Fibroblast of lung (primary cell): ENCODE measurements at regions not wholly inside any gene's neighbourhood (a gene's known extent, or its start where the extent isn't known, plus 50 kb on each side); places are given as distances from the start of the nearest gene placed in this dataset.

Source experiments
- DNase-seq, 2 donors: peaks; one replicate each; pipeline versions ENCODE4 v3.0.0 to v3.0.0-alpha.2; 2010; ENCODE audit warnings: low read depth in 2 of 2
- H2AFZ ChIP-seq: 2 replicates; pipeline ENCODE4 v1.5.1; 2012; ENCODE audit warnings: low read length, control low read depth, inconsistent platforms
- H3K27ac ChIP-seq: 2 replicates; pipeline ENCODE4 v1.5.1; 2011; ENCODE audit warnings: low read length, control low read depth; ENCODE audit not compliant: insufficient read depth
- H3K27me3 ChIP-seq: 2 replicates; pipeline ENCODE4 v1.5.1; 2011; ENCODE audit warnings: mild to moderate bottlenecking, low read length; ENCODE audit not compliant: control insufficient read depth, insufficient read depth
- H3K36me3 ChIP-seq: 2 replicates; pipeline ENCODE4 v1.5.1; 2011; ENCODE audit warnings: low read length; ENCODE audit not compliant: control insufficient read depth, insufficient read depth
- H3K4me1 ChIP-seq: 2 replicates; pipeline ENCODE4 v1.5.1; 2011; ENCODE audit warnings: low read length; ENCODE audit not compliant: control insufficient read depth, insufficient read depth; ENCODE audit errors: extremely low read depth
- H3K4me2 ChIP-seq: 2 replicates; pipeline ENCODE4 v1.5.1; 2011; ENCODE audit warnings: low read length, control low read depth; ENCODE audit not compliant: insufficient read depth; ENCODE audit errors: extremely low read depth
- H3K4me3 ChIP-seq, 4 experiments: fragments of 200-600 bp in 1 of 4; sonication (generic) in 1 of 4; replicated peaks in 1 of 4; 2 replicates each; pipeline ENCODE4 v1.5.1; 2011 to 2016; ENCODE audit warnings: low read length in 4 of 4, low read depth in 3 of 4, mild to moderate bottlenecking in 3 of 4, control low read depth in 2 of 4, inconsistent platforms in 1 of 4, mixed read lengths in 1 of 4; ENCODE audit not compliant: insufficient read depth in 1 of 4; ENCODE audit errors: control extremely low read depth in 1 of 4
- H3K79me2 ChIP-seq: 2 replicates; pipeline ENCODE4 v1.5.1; 2012; ENCODE audit warnings: mild to moderate bottlenecking, low read length, inconsistent platforms; ENCODE audit not compliant: control insufficient read depth, insufficient read depth
- H3K9ac ChIP-seq: 2 replicates; pipeline ENCODE4 v1.5.1; 2011; ENCODE audit warnings: mild to moderate bottlenecking, low read length, control low read depth; ENCODE audit not compliant: insufficient read depth
- H3K9me3 ChIP-seq: 2 replicates; pipeline ENCODE4 v1.5.1; 2012; ENCODE audit warnings: low read depth, low read length; ENCODE audit not compliant: control insufficient read depth, insufficient read depth
- H4K20me1 ChIP-seq: 2 replicates; pipeline ENCODE4 v1.5.1; 2011; ENCODE audit warnings: low read length; ENCODE audit not compliant: control insufficient read depth, insufficient read depth; ENCODE audit errors: extremely low read depth
- EZH2 ChIP-seq: IDR thresholded peaks from 2 replicates; pipeline ENCODE4 v1.5.1; 2012; ENCODE audit warnings: low read length, control low read depth, mild to moderate bottlenecking; ENCODE audit errors: missing control alignments
- TF ChIP-seq, protein P1 (sequence below), 2 donors: IDR thresholded peaks in 1 of 2; conservative IDR thresholded peaks in 1 of 2; 1 replicate in 1 of 2; 2 replicates in 1 of 2; pipeline ENCODE4 v1.5.1; 2011 to 2012; ENCODE audit warnings: low read length in 2 of 2, control low read depth in 1 of 2, inconsistent platforms in 1 of 2, low read depth in 1 of 2, mild to moderate bottlenecking in 1 of 2

DNA sequence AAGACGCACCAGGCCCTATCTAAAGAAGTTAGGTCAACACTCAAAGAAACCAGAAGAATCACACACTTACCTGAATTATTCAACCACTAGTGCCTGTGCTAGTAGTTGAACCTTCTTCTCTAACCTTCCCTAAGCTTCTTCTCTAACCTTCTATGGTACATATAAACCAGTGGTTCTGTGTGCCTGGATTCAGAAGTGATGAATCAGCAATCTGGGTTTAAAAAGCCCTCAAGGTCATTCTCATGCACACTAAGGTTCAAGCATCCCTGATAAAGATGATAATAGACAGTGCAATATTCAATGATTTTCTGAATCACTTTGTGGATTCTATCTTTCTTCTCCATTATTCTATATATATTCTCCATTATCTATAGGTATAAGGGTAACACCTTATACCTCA is 271.4 kb upstream of the TBX18 start:
- Histone ChIP-seq H2AFZ (no peak overlapping the region), H3K9ac (no peak overlapping the region), H4K20me1 (no peaks in the 10 kb centered on the region), H3K4me3 (no peak overlapping the region), H3K27ac (no peak overlapping the region), H3K9me3 (no peaks in the 10 kb centered on the region), H3K4me1 (no peaks in the 10 kb centered on the region), H3K4me2 (no peak overlapping the region), H3K36me3 (no peaks in the 10 kb centered on the region), H3K27me3 (no peaks in the 10 kb centered on the region), H3K79me2 (no peaks in the 10 kb centered on the region)
- TF ChIP-seq, protein P1, sequence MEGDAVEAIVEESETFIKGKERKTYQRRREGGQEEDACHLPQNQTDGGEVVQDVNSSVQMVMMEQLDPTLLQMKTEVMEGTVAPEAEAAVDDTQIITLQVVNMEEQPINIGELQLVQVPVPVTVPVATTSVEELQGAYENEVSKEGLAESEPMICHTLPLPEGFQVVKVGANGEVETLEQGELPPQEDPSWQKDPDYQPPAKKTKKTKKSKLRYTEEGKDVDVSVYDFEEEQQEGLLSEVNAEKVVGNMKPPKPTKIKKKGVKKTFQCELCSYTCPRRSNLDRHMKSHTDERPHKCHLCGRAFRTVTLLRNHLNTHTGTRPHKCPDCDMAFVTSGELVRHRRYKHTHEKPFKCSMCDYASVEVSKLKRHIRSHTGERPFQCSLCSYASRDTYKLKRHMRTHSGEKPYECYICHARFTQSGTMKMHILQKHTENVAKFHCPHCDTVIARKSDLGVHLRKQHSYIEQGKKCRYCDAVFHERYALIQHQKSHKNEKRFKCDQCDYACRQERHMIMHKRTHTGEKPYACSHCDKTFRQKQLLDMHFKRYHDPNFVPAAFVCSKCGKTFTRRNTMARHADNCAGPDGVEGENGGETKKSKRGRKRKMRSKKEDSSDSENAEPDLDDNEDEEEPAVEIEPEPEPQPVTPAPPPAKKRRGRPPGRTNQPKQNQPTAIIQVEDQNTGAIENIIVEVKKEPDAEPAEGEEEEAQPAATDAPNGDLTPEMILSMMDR (conservative IDR thresholded peaks at IDR 0.05 in 1 of 2, IDR thresholded peaks at IDR 0.05 in 1 of 2; ENCODE audit: low read depth in 1 of 2, low read length in 2 of 2) = no peak
- no peak for TF ChIP-seq EZH2
- DNase-seq = no peak

DNA sequence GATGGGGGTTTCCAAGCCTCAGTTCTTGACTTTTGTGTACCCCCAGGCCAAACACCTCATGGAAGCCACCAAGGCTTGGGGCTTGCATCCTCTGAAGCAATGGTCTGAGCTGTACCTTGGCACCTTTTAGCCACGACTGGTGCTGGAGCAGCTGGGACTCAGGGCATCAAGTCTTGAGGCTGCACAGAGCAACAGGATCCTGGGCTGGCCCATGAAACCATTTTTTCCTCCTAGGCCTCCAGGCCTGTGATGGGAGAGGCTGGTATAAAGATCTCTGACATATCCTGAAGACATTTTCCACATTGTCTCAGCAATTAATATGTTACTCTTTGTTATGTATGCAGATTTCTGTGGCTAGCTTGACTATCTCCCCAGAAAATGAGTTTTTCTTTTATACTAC is 269.1 kb upstream of the TBX18 start:
- Histone ChIP-seq H3K4me2 (no peak overlapping the region), H3K36me3 (no peaks in the 10 kb centered on the region), H3K9me3 (no peaks in the 10 kb centered on the region), H3K79me2 (no peaks in the 10 kb centered on the region), H3K27ac (no peak overlapping the region), H3K9ac (no peak overlapping the region), H2AFZ (no peak overlapping the region), H3K4me1 (no peaks in the 10 kb centered on the region), H4K20me1 (no peaks in the 10 kb centered on the region), H3K27me3 (no peaks in the 10 kb centered on the region), H3K4me3 (no peak overlapping the region)
- DNase-seq = no peak
- TF ChIP-seq, protein P1 (conservative IDR thresholded peaks at IDR 0.05 in 1 of 2, IDR thresholded peaks at IDR 0.05 in 1 of 2; ENCODE audit: low read depth in 1 of 2, low read length in 2 of 2) = no peak
- TF ChIP-seq EZH2 = no peak

DNA sequence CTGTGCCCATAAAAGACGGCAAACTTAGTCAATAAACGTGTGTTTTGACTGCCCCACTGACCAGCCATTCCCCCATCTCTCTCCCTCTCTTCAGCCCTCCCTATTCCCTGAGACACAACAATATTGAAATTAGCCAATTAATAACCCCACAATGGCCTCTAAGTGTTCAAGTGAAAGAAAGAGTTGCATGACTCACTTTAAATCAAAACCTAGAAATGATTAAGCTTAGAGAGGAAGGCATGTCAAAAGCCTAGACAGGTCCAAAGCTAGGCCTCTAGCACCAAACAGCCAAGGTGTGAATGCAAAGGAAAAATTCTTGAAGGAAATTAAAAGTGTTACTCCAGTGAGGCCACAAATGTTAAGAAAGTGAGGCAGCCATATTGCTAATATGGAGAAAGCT is 261.6 kb upstream of the TBX18 start:
- no peak overlapping the region for H3K4me3 ChIP-seq
- H3K9ac ChIP-seq = no peak overlapping the region
- H3K36me3 ChIP-seq = no peaks in the 10 kb centered on the region
- no peaks in the 10 kb centered on the region for H3K4me1 ChIP-seq
- TF ChIP-seq, protein P1 (conservative IDR thresholded peaks at IDR 0.05 in 1 of 2, IDR thresholded peaks at IDR 0.05 in 1 of 2; ENCODE audit: low read depth in 1 of 2, low read length in 2 of 2) = no peak
- TF ChIP-seq EZH2 = no peak
- H3K4me2 ChIP-seq = no peak overlapping the region
- no peaks in the 10 kb centered on the region for H3K27me3 ChIP-seq
- no peak for DNase-seq
- no peak overlapping the region for H2AFZ ChIP-seq
- no peaks in the 10 kb centered on the region for H3K79me2 ChIP-seq
- H3K27ac ChIP-seq = no peak overlapping the region
- H3K9me3 ChIP-seq = no peaks in the 10 kb centered on the region
- no peaks in the 10 kb centered on the region for H4K20me1 ChIP-seq
